HCT116 (cell line): ENCODE measurements at regions not wholly inside any gene's neighbourhood (a gene's known extent, or its start where the extent isn't known, plus 50 kb on each side); places are given as distances from the start of the nearest gene placed in this dataset.

ENCODE experiments used
- ATAC-seq: fragments of 200-7000 bp; cut with Tn5 transposase; 2 replicates; pipeline ENCODE4 v1.9.1; 2020; ENCODE audit warnings: mild to moderate bottlenecking, moderate library complexity
- BruUV-seq: library from RNA; stranded (reverse); fragments of 400-500 nt; replicated peaks from 2 replicates; lab custom pipeline; 2021; lab: Mats Ljungman, UMichigan
- CTCF ChIA-PET: fragments of 300-600 bp; sonication (Branson Sonifier 250); formaldehyde crosslinking; loops from one replicate; lab custom pipeline; 2021; ENCODE audit warnings: antibody characterized with exemption; lab: Charles Lee
- POLR2A ChIA-PET: fragments of 300-600, 350-600 bp; sonication (Branson Sonifier 250); formaldehyde crosslinking; loops from one replicate; lab custom pipeline; 2021; ENCODE audit warnings: antibody characterized with exemption; lab: Charles Lee
- RAD21 ChIA-PET, 2 experiments: fragments of 300-600 bp; sonication (Branson Sonifier 250); formaldehyde crosslinking; loops; one replicate each; lab custom pipeline; 2023; ENCODE audit warnings: low total read pairs in 2 of 2; ENCODE audit not compliant: uncharacterized antibody in 2 of 2, unreplicated experiment in 2 of 2, low non-redundant PET in 1 of 2; lab: Charles Lee
- DNase-seq: peaks from one replicate; pipeline ENCODE4 v3.0.0-alpha.2; 2010; ENCODE audit warnings: low read depth, low spot score
- H2AFZ ChIP-seq: fragments of 200-600 bp; shearing (Covaris generic), sonication (generic); 2 replicates; pipeline ENCODE4 v1.6.1; 2017; ENCODE audit warnings: low read depth, mixed run types, mixed read lengths, antibody characterized with exemption, low read length; ENCODE audit not compliant: poor library complexity, severe bottlenecking
- H3K27ac ChIP-seq: 2 replicates; pipeline ENCODE4 v1.5.1; 2012; ENCODE audit warnings: low read depth, low read length
- H3K27me3 ChIP-seq: fragments of 200-600 bp; sonication (generic); 2 replicates; pipeline ENCODE4 v1.6.1; 2016; ENCODE audit warnings: mixed run types, low read length, mixed read lengths; ENCODE audit not compliant: insufficient read depth
- H3K36me3 ChIP-seq, 2 experiments: fragments of 200-500 bp in 1 of 2; fragments of 200-600 bp in 1 of 2; sonication (Bioruptor generic) in 1 of 2; sonication (generic) in 1 of 2; 2 replicates each; pipeline versions ENCODE4 v1.5.1 to v1.6.1; 2014 to 2016; ENCODE audit warnings: low read length in 2 of 2, inconsistent platforms in 1 of 2, mixed read lengths in 1 of 2, mixed run types in 1 of 2; ENCODE audit not compliant: insufficient read depth in 2 of 2, control insufficient read depth in 1 of 2
- H3K4me1 ChIP-seq, 2 experiments: fragments of 200-600 bp in 1 of 2; sonication (generic) in 1 of 2; 2 replicates each; pipeline versions ENCODE4 v1.5.1 to v1.6.1; 2012 to 2017; ENCODE audit warnings: low read length in 2 of 2, inconsistent platforms in 1 of 2, mild to moderate bottlenecking in 1 of 2, mixed read lengths in 1 of 2, mixed run types in 1 of 2, moderate library complexity in 1 of 2; ENCODE audit not compliant: insufficient read depth in 2 of 2, control insufficient read depth in 1 of 2
- H3K4me2 ChIP-seq: fragments of 200-600 bp; sonication (generic); 2 replicates; pipeline ENCODE4 v1.6.1; 2017; ENCODE audit warnings: mixed run types, low read length, mixed read lengths
- H3K4me3 ChIP-seq, 2 experiments: fragments of 200-600 bp in 1 of 2; sonication (generic) in 1 of 2; replicated peaks in 1 of 2; 2 replicates each; pipeline ENCODE4 v1.5.1; 2011 to 2016; ENCODE audit warnings: low read length in 2 of 2, control low read depth in 1 of 2, low read depth in 1 of 2, mild to moderate bottlenecking in 1 of 2, mixed read lengths in 1 of 2, mixed run types in 1 of 2
- H3K79me2 ChIP-seq: fragments of 200-600 bp; sonication (generic); 2 replicates; pipeline ENCODE4 v1.6.1; 2017; ENCODE audit warnings: mild to moderate bottlenecking, mixed run types, low read length, moderate library complexity, mixed read lengths; ENCODE audit not compliant: insufficient read depth
- H3K9ac ChIP-seq: fragments of 200-600 bp; sonication (generic); 2 replicates; pipeline ENCODE4 v1.6.1; 2016; ENCODE audit warnings: low read length, mixed read lengths
- H3K9me2 ChIP-seq: fragments of 200-600 bp; sonication (generic), shearing (Covaris generic); 2 replicates; pipeline ENCODE4 v1.6.1; 2017; ENCODE audit warnings: mixed run types, mild to moderate bottlenecking, moderate library complexity; ENCODE audit not compliant: insufficient read depth
- H3K9me3 ChIP-seq, 2 experiments: fragments of 200-500 bp in 1 of 2; fragments of 200-600 bp in 1 of 2; sonication (Bioruptor generic) in 1 of 2; sonication (generic) in 1 of 2; 2 replicates each; pipeline ENCODE4 v1.6.1; 2014 to 2017; ENCODE audit warnings: low read length in 2 of 2, mixed read lengths in 2 of 2, inconsistent platforms in 1 of 2, low read depth in 1 of 2, mild to moderate bottlenecking in 1 of 2, mixed run types in 1 of 2, moderate library complexity in 1 of 2; ENCODE audit not compliant: control insufficient read depth in 1 of 2, insufficient read depth in 1 of 2
- H4K20me1 ChIP-seq: fragments of 200-600 bp; sonication (generic), shearing (Covaris generic); 2 replicates; pipeline ENCODE4 v1.6.1; 2017; ENCODE audit warnings: mixed run types, mild to moderate bottlenecking, moderate library complexity; ENCODE audit not compliant: insufficient read depth
- ATF3 ChIP-seq: IDR thresholded peaks from 2 replicates; pipeline ENCODE4 v1.6.1; 2012
- CTCF ChIP-seq, 3 experiments: fragments of 200-600 bp in 1 of 3; sonication (generic) in 1 of 3; IDR thresholded peaks in 2 of 3; conservative IDR thresholded peaks in 1 of 3; 2 replicates each; pipeline ENCODE4 v1.5.1; 2012 to 2017; ENCODE audit warnings: low read depth in 2 of 3, low read length in 2 of 3, antibody characterized with exemption in 1 of 3, borderline replicate concordance in 1 of 3, control low read depth in 1 of 3, mild to moderate bottlenecking in 1 of 3, mixed read lengths in 1 of 3, mixed run types in 1 of 3, moderate library complexity in 1 of 3; ENCODE audit not compliant: insufficient read depth in 1 of 3
- EGR1 ChIP-seq: IDR thresholded peaks from 2 replicates; pipeline ENCODE4 v1.6.1; 2012; ENCODE audit warnings: low read depth
- FOSL1 ChIP-seq: IDR thresholded peaks from 2 replicates; pipeline ENCODE4 v1.6.1; 2012; ENCODE audit warnings: low read depth
- JUND ChIP-seq: IDR thresholded peaks from 2 replicates; pipeline ENCODE4 v1.6.1; 2012
- MAX ChIP-seq: IDR thresholded peaks from 2 replicates; pipeline ENCODE4 v1.6.1; 2012
- POLR2AphosphoS5 ChIP-seq: IDR thresholded peaks from 2 replicates; pipeline ENCODE4 v1.6.1; 2011; ENCODE audit warnings: mild to moderate bottlenecking, low read depth, low read length, moderate library complexity
- RAD21 ChIP-seq: IDR thresholded peaks from 2 replicates; pipeline ENCODE4 v1.6.1; 2012; ENCODE audit warnings: low read depth, mild to moderate bottlenecking
- SRF ChIP-seq: IDR thresholded peaks from 2 replicates; pipeline ENCODE4 v1.6.1; 2012; ENCODE audit warnings: low read depth
- TCF7L2 ChIP-seq: IDR thresholded peaks from 2 replicates; pipeline ENCODE4 v1.7.0; 2011; ENCODE audit warnings: borderline replicate concordance, inconsistent platforms; ENCODE audit not compliant: insufficient read depth, insufficient read length; ENCODE audit errors: extremely low read depth
- ZBTB33 ChIP-seq: IDR thresholded peaks from 2 replicates; pipeline ENCODE4 v1.6.1; 2011; ENCODE audit warnings: mild to moderate bottlenecking, low read length, moderate library complexity; ENCODE audit not compliant: insufficient replicate concordance; ENCODE audit errors: extremely low read depth
- ZNF274 ChIP-seq: fragments of 200-500 bp; sonication (Bioruptor generic); IDR thresholded peaks from 2 replicates; pipeline ENCODE4 v1.6.1; 2014; ENCODE audit warnings: mild to moderate bottlenecking, low read depth, low read length, inconsistent platforms
- intact Hi-C: fragments of 100-400 bp; cut with micrococcal nuclease; formaldehyde crosslinking; loops from 2 replicates; pipeline ENCODE4 v1.10.0; 2022
- TF ChIP-seq, protein P1 (sequence below): IDR thresholded peaks from 2 replicates; pipeline ENCODE4 v1.6.1; 2012; ENCODE audit warnings: low read depth

DNA sequence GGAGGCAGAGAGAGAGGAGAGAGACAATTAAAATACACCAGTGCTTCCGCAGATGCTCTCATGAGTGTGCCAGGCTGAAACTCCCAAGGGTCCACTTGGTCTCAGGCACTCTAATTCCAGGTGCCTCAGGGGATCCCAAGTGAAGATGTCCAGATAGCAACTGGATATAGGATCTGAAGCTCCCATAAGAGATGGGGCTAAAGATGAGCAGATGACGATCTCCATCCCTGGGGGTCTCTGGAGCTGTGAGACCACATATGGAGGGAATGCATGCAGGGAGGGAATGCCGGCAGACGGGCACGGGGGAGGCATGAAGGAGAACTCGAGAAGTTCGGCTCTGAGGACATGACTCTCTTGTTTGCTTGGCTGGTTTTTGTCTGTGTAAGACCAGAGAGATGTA, 223.7 kb upstream of the RAB6C start (continued):
- TF ChIP-seq, protein P1, sequence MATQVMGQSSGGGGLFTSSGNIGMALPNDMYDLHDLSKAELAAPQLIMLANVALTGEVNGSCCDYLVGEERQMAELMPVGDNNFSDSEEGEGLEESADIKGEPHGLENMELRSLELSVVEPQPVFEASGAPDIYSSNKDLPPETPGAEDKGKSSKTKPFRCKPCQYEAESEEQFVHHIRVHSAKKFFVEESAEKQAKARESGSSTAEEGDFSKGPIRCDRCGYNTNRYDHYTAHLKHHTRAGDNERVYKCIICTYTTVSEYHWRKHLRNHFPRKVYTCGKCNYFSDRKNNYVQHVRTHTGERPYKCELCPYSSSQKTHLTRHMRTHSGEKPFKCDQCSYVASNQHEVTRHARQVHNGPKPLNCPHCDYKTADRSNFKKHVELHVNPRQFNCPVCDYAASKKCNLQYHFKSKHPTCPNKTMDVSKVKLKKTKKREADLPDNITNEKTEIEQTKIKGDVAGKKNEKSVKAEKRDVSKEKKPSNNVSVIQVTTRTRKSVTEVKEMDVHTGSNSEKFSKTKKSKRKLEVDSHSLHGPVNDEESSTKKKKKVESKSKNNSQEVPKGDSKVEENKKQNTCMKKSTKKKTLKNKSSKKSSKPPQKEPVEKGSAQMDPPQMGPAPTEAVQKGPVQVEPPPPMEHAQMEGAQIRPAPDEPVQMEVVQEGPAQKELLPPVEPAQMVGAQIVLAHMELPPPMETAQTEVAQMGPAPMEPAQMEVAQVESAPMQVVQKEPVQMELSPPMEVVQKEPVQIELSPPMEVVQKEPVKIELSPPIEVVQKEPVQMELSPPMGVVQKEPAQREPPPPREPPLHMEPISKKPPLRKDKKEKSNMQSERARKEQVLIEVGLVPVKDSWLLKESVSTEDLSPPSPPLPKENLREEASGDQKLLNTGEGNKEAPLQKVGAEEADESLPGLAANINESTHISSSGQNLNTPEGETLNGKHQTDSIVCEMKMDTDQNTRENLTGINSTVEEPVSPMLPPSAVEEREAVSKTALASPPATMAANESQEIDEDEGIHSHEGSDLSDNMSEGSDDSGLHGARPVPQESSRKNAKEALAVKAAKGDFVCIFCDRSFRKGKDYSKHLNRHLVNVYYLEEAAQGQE, result no peak
- TF ChIP-seq TCF7L2 (no peak), JUND (no peak), ATF3 (no peak), EGR1 (no peak)

GRCh38 chr2:129756276-129756675, 223.2 kb upstream of the RAB6C start:
- Histone ChIP-seq H3K9me2 (no peaks in the 10 kb centered on the region), H2AFZ (no peak overlapping the region), H3K36me3 (no peaks in the 10 kb centered on the region), H3K9me3 (no peaks in the 10 kb centered on the region), H3K4me1 (no peaks in the 10 kb centered on the region), H3K9ac (no peak overlapping the region), H3K79me2 (no peaks in the 10 kb centered on the region), H3K27me3 (peaks cover 44% of the 10 kb centered on the region; the same call in 1 of the 2 replicates), H3K27ac (no peak overlapping the region), H3K4me3 (no peak overlapping the region), H3K4me2 (no peak overlapping the region), H4K20me1 (no peaks in the 10 kb centered on the region)
- ChIA-PET RAD21 (no interaction called here), POLR2A (no interaction called here), CTCF (no interaction called here)
- ATAC-seq (no peak), DNase-seq (no peak)
- no TSS peak for BruUV-seq
- intact Hi-C loops, result no loop called here
- no peak for TF ChIP-seq POLR2AphosphoS5
- TF ChIP-seq FOSL1, result no peak
- TF ChIP-seq ZBTB33, result no peak
- no peak for TF ChIP-seq SRF
- TF ChIP-seq, protein P1, result no peak
- TF ChIP-seq MAX, result no peak
- TF ChIP-seq RAD21, result no peak
- TF ChIP-seq ZNF274, result no peak
- no peak for TF ChIP-seq CTCF (IDR thresholded peaks at IDR 0.05 in 2 of 3, conservative IDR thresholded peaks at IDR 0.05 in 1 of 3; ENCODE audit: borderline replicate concordance in 1 of 3, insufficient read depth in 1 of 3, low read depth in 2 of 3, low read length in 2 of 3)
- TF ChIP-seq EGR1, result no peak
